ENCODE measurements at regions not wholly inside any gene's neighbourhood (a gene's known extent, or its start where the extent isn't known, plus 50 kb on each side); places are given as distances from the start of the nearest gene placed in this dataset.

- TF ChIP-seq CTCF (IDR thresholded peaks at IDR 0.05) (no peak), POLR2AphosphoS5 (IDR thresholded peaks at IDR 0.05; ENCODE audit: low read depth, low read length) (no peak), TCF7L2 (IDR thresholded peaks at IDR 0.05; ENCODE audit: low read depth, low read length) (no peak), SIN3A (IDR thresholded peaks at IDR 0.05; ENCODE audit: borderline replicate concordance, insufficient read depth, low read depth, low read length) (no peak)
- TF ChIP-seq, protein P1, sequence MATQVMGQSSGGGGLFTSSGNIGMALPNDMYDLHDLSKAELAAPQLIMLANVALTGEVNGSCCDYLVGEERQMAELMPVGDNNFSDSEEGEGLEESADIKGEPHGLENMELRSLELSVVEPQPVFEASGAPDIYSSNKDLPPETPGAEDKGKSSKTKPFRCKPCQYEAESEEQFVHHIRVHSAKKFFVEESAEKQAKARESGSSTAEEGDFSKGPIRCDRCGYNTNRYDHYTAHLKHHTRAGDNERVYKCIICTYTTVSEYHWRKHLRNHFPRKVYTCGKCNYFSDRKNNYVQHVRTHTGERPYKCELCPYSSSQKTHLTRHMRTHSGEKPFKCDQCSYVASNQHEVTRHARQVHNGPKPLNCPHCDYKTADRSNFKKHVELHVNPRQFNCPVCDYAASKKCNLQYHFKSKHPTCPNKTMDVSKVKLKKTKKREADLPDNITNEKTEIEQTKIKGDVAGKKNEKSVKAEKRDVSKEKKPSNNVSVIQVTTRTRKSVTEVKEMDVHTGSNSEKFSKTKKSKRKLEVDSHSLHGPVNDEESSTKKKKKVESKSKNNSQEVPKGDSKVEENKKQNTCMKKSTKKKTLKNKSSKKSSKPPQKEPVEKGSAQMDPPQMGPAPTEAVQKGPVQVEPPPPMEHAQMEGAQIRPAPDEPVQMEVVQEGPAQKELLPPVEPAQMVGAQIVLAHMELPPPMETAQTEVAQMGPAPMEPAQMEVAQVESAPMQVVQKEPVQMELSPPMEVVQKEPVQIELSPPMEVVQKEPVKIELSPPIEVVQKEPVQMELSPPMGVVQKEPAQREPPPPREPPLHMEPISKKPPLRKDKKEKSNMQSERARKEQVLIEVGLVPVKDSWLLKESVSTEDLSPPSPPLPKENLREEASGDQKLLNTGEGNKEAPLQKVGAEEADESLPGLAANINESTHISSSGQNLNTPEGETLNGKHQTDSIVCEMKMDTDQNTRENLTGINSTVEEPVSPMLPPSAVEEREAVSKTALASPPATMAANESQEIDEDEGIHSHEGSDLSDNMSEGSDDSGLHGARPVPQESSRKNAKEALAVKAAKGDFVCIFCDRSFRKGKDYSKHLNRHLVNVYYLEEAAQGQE (IDR thresholded peaks at IDR 0.05; ENCODE audit: insufficient read depth in 1 of 2, low read depth in 2 of 2, low read length in 1 of 2): no peak
These were observed 248.4 kb upstream of the RTL1 start for GRCh38 chr14:101151927-101152305.

Data from Panc1 (cell line).